Adipocyte (in vitro differentiated cells): ENCODE measurements at regions not wholly inside any gene's neighbourhood (a gene's known extent, or its start where the extent isn't known, plus 50 kb on each side); places are given as distances from the start of the nearest gene placed in this dataset.
A peak's percentile ranks its signal among the peaks of the same experiment; 100 is the strongest.
"Not testable (repeated sequence)": the region's sequence is repeated elsewhere in the genome, so short reads cannot be mapped to it uniquely, and the experiment has no call there.

Experiments
- DNase-seq: peaks from one replicate; pipeline ENCODE4 v3.0.0-alpha.2; 2015; ENCODE audit warnings: low read depth
- H3K27me3 ChIP-seq: replicated peaks from 2 replicates; pipeline ENCODE4 v1.7.0; 2013; ENCODE audit warnings: mild to moderate bottlenecking, low read length, moderate library complexity; ENCODE audit not compliant: control insufficient read depth, insufficient read depth
- H3K36me3 ChIP-seq: 2 replicates; pipeline ENCODE4 v1.7.0; 2013; ENCODE audit warnings: low read length, mild to moderate bottlenecking, moderate library complexity; ENCODE audit not compliant: control insufficient read depth, insufficient read depth, severe bottlenecking
- H3K4me1 ChIP-seq: 2 replicates; pipeline ENCODE4 v1.7.0; 2013; ENCODE audit warnings: mild to moderate bottlenecking, low read length, moderate library complexity; ENCODE audit not compliant: control insufficient read depth, insufficient read depth
- H3K4me3 ChIP-seq: 2 replicates; pipeline ENCODE4 v1.7.0; 2013; ENCODE audit warnings: mild to moderate bottlenecking, low read length, moderate library complexity
- H3K9ac ChIP-seq: 2 replicates; pipeline ENCODE4 v1.7.0; 2013; ENCODE audit warnings: mild to moderate bottlenecking, low read length, moderate library complexity
- H3K9me3 ChIP-seq: 2 replicates; pipeline ENCODE4 v1.7.0; 2013; ENCODE audit warnings: mild to moderate bottlenecking, low read length, moderate library complexity; ENCODE audit not compliant: control insufficient read depth

DNA sequence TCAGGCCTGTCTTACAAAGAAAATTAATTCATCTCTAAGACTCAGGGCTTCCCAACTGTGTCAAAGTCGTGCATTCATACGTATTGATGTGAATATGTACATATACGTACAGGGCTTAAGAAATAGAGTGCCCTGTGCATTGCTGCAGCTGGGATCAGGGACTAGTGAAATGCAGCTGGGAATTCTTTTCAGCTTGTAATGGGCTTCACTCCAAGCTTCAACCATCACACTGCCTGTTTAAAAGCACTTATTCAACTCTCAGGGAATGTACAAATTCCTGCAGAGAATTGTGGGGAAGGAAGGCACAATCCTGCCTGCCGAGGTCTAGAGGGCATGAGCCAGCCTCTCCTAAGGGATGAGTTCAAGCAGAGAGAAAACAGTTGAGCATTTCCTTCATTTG, 59.6 kb upstream of the MAN2A1 start:
- Histone ChIP-seq H3K9ac (no peak overlapping the region), H3K4me1 (peaks cover 21% of the 10 kb centered on the region), H3K36me3 (no peaks in the 10 kb centered on the region), H3K27me3 (no peaks in the 10 kb centered on the region), H3K4me3 (no peak overlapping the region), H3K9me3 (no peaks in the 10 kb centered on the region)
- peak; percentile 57 for DNase-seq

- no peaks in the 10 kb centered on the region for H3K27me3 ChIP-seq
Measured at GRCh38 chr5:109628591-109628990, 61.1 kb upstream of the MAN2A1 start.

GRCh38 chr5:109621266-109621665, 68.5 kb upstream of the MAN2A1 start:
- not testable (repeated sequence) for DNase-seq, H3K9me3 ChIP-seq, H3K36me3 ChIP-seq, H3K9ac ChIP-seq, H3K27me3 ChIP-seq, H3K4me3 ChIP-seq
- peaks cover 19% of the 10 kb centered on the region for H3K4me1 ChIP-seq

More at GRCh38 chr5:109628591-109628990, 61.1 kb upstream of the MAN2A1 start:
- no peak overlapping the region for H3K9ac ChIP-seq
- H3K9me3 ChIP-seq: no peaks in the 10 kb centered on the region
- H3K4me3 ChIP-seq: no peak overlapping the region
- peaks cover 21% of the 10 kb centered on the region for H3K4me1 ChIP-seq
- no peak for DNase-seq
- H3K36me3 ChIP-seq: no peaks in the 10 kb centered on the region

DNA sequence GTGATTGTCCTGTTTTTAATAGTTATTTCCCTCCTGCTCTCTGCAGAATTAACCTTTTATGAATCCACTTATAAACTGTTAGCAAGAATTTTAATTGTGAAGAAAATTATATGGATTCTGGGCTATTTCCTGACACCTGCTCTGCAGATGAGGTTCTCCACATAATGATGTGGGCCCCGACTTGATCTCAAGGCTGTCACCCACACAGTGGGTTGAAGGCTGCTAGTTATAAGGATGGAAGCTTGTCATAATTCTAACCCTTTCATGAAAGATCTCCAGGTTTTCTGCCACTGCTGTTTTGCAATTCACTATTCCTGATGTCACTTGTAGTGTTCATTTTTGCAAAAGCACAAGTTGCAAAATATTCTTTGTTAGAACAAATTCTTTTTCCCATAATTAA, 69.1 kb upstream of the MAN2A1 start:
- Histone ChIP-seq H3K4me3 (no peak overlapping the region), H3K27me3 (peaks cover 8% of the 10 kb centered on the region)
- no peak for DNase-seq

DNA sequence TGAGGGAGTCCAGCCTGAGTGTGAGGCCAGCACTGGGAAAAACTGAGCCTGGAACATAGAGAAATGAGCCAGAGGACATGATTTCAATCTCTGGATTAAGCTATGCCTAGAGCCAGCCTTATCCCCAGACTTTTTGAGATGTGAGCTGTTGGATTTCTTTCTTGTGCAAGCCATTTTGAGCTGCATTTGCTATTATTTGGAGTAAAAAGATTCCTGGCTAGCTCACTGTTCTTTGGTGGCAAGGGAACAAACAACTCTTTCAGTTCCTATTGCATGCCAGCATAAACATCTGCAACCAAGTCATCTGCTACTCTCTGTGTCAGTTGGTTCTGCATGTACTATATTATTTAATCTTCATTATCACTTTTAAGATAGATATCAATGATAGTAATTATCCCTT, 70.1 kb upstream of the MAN2A1 start:
- Histone ChIP-seq H3K9ac (no peak overlapping the region), H3K36me3 (no peaks in the 10 kb centered on the region), H3K4me3 (no peak overlapping the region), H3K9me3 (no peaks in the 10 kb centered on the region), H3K27me3 (peaks cover 8% of the 10 kb centered on the region), H3K4me1 (peaks cover 19% of the 10 kb centered on the region)
- peak; percentile 37 for DNase-seq

More for the DNA sequence above, 69.1 kb upstream of the MAN2A1 start:
- Histone ChIP-seq H3K9me3 (no peaks in the 10 kb centered on the region), H3K4me1 (peaks cover 19% of the 10 kb centered on the region), H3K9ac (no peak overlapping the region), H3K36me3 (no peaks in the 10 kb centered on the region)

GRCh38 chr5:109619021-109619460, 70.7 kb upstream of the MAN2A1 start:
- DNase-seq: no peak
- Histone ChIP-seq H3K4me1 (peaks cover 25% of the 10 kb centered on the region), H3K9ac (no peak overlapping the region), H3K9me3 (no peaks in the 10 kb centered on the region), H3K27me3 (peaks cover 8% of the 10 kb centered on the region), H3K4me3 (no peak overlapping the region), H3K36me3 (no peaks in the 10 kb centered on the region)

- Histone ChIP-seq H3K4me3 (no peak overlapping the region), H3K27me3 (peaks cover 8% of the 10 kb centered on the region), H3K36me3 (no peaks in the 10 kb centered on the region), H3K9ac (no peak overlapping the region), H3K9me3 (no peaks in the 10 kb centered on the region), H3K4me1 (peaks cover 20% of the 10 kb centered on the region)
- no peak for DNase-seq
Measured at GRCh38 chr5:109614981-109615380, 74.7 kb upstream of the MAN2A1 start.

DNA sequence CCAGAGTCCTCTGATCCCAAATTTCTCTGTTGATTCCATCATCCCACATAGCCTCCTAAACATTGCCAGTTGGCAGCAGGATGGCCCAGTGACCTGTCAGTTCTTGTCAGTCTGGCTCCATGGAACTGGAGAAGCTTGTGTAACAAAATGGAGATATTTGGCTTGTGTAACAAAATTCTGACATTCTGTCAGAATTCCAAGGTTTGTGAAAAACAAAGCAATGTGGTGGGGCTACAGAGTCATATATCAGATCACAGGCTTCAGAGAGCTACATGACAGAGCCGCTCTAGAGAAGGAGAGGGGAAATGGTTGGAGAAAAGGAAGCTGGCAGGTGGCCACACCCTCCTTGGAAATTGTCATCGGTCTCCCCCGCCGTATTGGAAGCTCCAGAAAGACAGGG, 75.4 kb upstream of the MAN2A1 start:
- peaks cover 8% of the 10 kb centered on the region for H3K27me3 ChIP-seq
- peak; percentile 47 for DNase-seq
- H3K9me3 ChIP-seq: no peaks in the 10 kb centered on the region

GRCh38 chr5:109612278-109612905, 77.3 kb upstream of the MAN2A1 start:
- H3K9me3 ChIP-seq: no peaks in the 10 kb centered on the region
- H3K4me1 ChIP-seq: peaks cover 8% of the 10 kb centered on the region
- no peak for DNase-seq
- peaks cover 8% of the 10 kb centered on the region for H3K27me3 ChIP-seq
- no peak overlapping the region for H3K4me3 ChIP-seq
- no peak overlapping the region for H3K9ac ChIP-seq
- H3K36me3 ChIP-seq: no peaks in the 10 kb centered on the region

More for the DNA sequence above, 75.4 kb upstream of the MAN2A1 start:
- H3K9ac ChIP-seq: no peak overlapping the region
- H3K4me3 ChIP-seq: no peak overlapping the region
- peaks cover 14% of the 10 kb centered on the region for H3K4me1 ChIP-seq
- no peaks in the 10 kb centered on the region for H3K36me3 ChIP-seq

DNA sequence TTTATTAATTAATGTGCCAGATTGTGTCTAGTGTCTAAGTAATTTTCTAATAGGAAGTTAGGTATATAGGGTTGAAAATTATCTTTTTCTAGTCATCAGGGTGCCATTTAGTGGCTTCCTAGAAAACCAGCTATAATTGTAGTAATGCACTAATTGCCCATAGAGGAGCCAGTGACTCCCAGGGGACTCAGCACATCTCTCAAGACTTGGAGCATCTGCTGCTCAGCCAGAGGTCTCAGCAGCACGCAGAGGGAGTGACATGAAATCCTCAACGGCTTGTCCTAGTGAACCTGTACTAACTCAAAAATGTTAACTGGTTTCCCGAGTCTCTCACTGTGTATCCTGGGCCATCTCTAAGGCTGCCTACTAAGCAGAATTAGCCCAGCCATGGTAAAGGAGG, 78.2 kb upstream of the MAN2A1 start:
- DNase-seq: no peak
- Histone ChIP-seq H3K4me1 (peaks cover 8% of the 10 kb centered on the region), H3K9ac (no peak overlapping the region), H3K4me3 (no peak overlapping the region), H3K9me3 (no peaks in the 10 kb centered on the region), H3K27me3 (peaks cover 4% of the 10 kb centered on the region), H3K36me3 (no peaks in the 10 kb centered on the region)

DNA sequence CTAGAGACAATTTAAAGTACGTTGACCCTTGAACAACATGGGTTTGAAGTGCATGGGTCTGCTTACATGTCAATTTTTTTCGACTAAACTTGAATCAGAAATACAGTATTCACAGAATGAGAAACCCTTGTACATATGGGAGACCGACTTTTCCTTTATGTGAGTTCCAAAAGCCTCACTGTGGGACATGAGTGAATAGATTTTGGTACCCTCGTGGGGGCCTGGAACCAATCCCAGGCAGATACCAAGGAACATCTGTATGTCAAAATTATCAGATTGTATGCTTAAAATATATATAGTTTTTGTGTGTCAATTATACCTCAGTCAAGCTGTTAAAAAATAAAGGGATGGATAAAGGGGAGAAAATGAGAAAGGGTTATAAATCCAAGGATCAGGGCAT, 78.7 kb upstream of the MAN2A1 start:
- no peak overlapping the region for H3K4me3 ChIP-seq
- H3K36me3 ChIP-seq: no peaks in the 10 kb centered on the region
- no peaks in the 10 kb centered on the region for H3K27me3 ChIP-seq
- peaks cover 8% of the 10 kb centered on the region for H3K4me1 ChIP-seq
- H3K9ac ChIP-seq: no peak overlapping the region
- DNase-seq: no peak
- no peaks in the 10 kb centered on the region for H3K9me3 ChIP-seq

DNA sequence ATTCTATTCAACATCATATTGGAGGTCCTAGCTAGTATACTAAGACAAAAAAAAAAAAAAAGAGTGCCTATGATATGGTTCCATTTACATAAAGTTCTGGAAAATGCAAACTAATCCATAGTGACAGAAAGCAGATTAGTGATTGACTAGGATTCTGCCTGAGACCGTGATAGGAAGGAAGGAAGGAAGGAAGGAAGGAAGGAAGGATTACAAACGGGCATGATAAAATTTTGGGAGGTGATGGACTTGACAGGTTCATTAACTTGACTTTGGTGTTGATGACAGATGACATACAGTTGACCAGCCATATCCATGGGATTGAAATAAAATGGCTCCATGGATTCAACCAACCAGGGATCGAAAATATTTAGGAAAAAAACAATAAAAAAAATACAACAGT, 79.1 kb upstream of the MAN2A1 start:
- H3K4me3 ChIP-seq: no peak overlapping the region
- no peaks in the 10 kb centered on the region for H3K9me3 ChIP-seq
- H3K27me3 ChIP-seq: no peaks in the 10 kb centered on the region
- H3K9ac ChIP-seq: no peak overlapping the region
- DNase-seq: no peak
- H3K4me1 ChIP-seq: peaks cover 8% of the 10 kb centered on the region
- no peaks in the 10 kb centered on the region for H3K36me3 ChIP-seq
